IPS-18a (cell line): ENCODE measurements at regions not wholly inside any gene's neighbourhood (a gene's known extent, or its start where the extent isn't known, plus 50 kb on each side); places are given as distances from the start of the nearest gene placed in this dataset.

Experiments
- H3K27ac ChIP-seq: one replicate; pipeline ENCODE4 v1.5.1; 2013; ENCODE audit warnings: low read length
- H3K27me3 ChIP-seq: one replicate; pipeline ENCODE4 v1.6.1; 2013; ENCODE audit warnings: mild to moderate bottlenecking, low read length; ENCODE audit not compliant: control insufficient read depth, insufficient read depth
- H3K36me3 ChIP-seq: one replicate; pipeline ENCODE4 v1.6.1; 2013; ENCODE audit warnings: low read depth, low read length; ENCODE audit not compliant: control insufficient read depth
- H3K4me1 ChIP-seq: one replicate; pipeline ENCODE4 v1.6.1; 2013; ENCODE audit warnings: low read depth, low read length; ENCODE audit not compliant: control insufficient read depth
- H3K4me3 ChIP-seq: one replicate; pipeline ENCODE4 v1.5.1; 2013; ENCODE audit warnings: low read length
- H3K9ac ChIP-seq: one replicate; pipeline ENCODE4 v1.6.1; 2013; ENCODE audit warnings: mild to moderate bottlenecking, low read length, moderate library complexity
- H3K9me3 ChIP-seq: one replicate; pipeline ENCODE4 v1.6.1; 2013; ENCODE audit warnings: low read depth, low read length; ENCODE audit not compliant: control insufficient read depth

GRCh38 chr11:64485074-64485473 lies 70.7 kb upstream of the SLC22A11 start:
- no peaks in the 10 kb centered on the region for H3K9me3 ChIP-seq
- no peak overlapping the region for H3K27ac ChIP-seq
- H3K4me1 ChIP-seq = no peaks in the 10 kb centered on the region
- no peak overlapping the region for H3K9ac ChIP-seq
- no peak overlapping the region for H3K4me3 ChIP-seq
- no peaks in the 10 kb centered on the region for H3K36me3 ChIP-seq
- H3K27me3 ChIP-seq = peaks cover 9% of the 10 kb centered on the region

- Histone ChIP-seq H3K27ac (no peak overlapping the region), H3K36me3 (no peaks in the 10 kb centered on the region), H3K27me3 (peaks cover 23% of the 10 kb centered on the region), H3K4me1 (no peaks in the 10 kb centered on the region), H3K9me3 (no peaks in the 10 kb centered on the region), H3K4me3 (no peak overlapping the region), H3K9ac (no peak overlapping the region)
Observed at GRCh38 chr11:64489831-64490441, 65.8 kb upstream of the SLC22A11 start.

DNA sequence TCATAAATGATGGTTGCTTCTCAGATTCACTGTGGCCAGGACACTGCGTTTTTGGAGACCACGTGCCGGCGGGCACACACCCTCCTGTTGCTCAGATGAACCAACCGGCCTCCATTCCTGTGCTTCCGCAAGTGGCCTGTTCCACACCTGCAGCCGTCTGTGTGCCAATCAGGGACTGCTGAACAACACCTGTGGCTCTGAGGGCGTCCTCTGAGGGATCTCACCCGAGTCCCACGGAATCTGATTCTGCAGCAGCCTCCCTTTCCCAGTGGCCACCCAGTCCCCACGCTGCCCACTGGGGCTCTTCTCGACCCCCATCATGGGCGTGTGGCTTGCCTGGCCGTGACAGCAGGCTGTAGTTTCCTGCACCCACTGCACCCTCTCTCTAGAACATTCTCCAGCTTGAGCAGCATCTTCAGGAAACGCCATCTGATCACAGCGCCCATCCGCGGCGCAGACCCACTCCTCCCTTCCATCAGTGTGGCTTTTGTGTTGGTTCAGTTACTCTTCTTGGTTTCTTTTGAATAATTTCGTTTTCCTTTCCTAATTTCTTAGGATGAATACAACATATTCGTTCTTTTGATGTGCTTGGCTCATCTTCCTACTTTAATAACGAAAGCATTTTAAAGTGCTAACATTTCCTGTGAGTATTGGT lies 65.1 kb upstream of the SLC22A11 start:
- Histone ChIP-seq H3K27ac (no peak overlapping the region), H3K27me3 (peaks cover 23% of the 10 kb centered on the region)

GRCh38 chr11:64492561-64492960 lies 63.2 kb upstream of the SLC22A11 start:
- peaks cover 23% of the 10 kb centered on the region for H3K27me3 ChIP-seq

More for the DNA sequence above, 65.1 kb upstream of the SLC22A11 start:
- H3K36me3 ChIP-seq = no peaks in the 10 kb centered on the region
- no peaks in the 10 kb centered on the region for H3K4me1 ChIP-seq
- H3K4me3 ChIP-seq = no peak overlapping the region
- no peak overlapping the region for H3K9ac ChIP-seq
- no peaks in the 10 kb centered on the region for H3K9me3 ChIP-seq

GRCh38 chr11:64498136-64498535 lies 57.6 kb upstream of the SLC22A11 start:
- H3K9ac ChIP-seq = no peak overlapping the region
- H3K36me3 ChIP-seq = no peaks in the 10 kb centered on the region
- H3K4me1 ChIP-seq = no peaks in the 10 kb centered on the region
- H3K27me3 ChIP-seq = peaks cover 6% of the 10 kb centered on the region
- H3K27ac ChIP-seq = no peak overlapping the region
- no peaks in the 10 kb centered on the region for H3K9me3 ChIP-seq
- H3K4me3 ChIP-seq = no peak overlapping the region

More at GRCh38 chr11:64492561-64492960, 63.2 kb upstream of the SLC22A11 start:
- no peaks in the 10 kb centered on the region for H3K36me3 ChIP-seq
- H3K27ac ChIP-seq = no peak overlapping the region
- no peaks in the 10 kb centered on the region for H3K9me3 ChIP-seq
- H3K4me3 ChIP-seq = no peak overlapping the region
- H3K9ac ChIP-seq = no peak overlapping the region
- no peaks in the 10 kb centered on the region for H3K4me1 ChIP-seq

GRCh38 chr11:64499261-64500004 lies 56.3 kb upstream of the SLC22A11 start:
- Histone ChIP-seq H3K9ac (no peak overlapping the region), H3K4me1 (no peaks in the 10 kb centered on the region), H3K9me3 (no peaks in the 10 kb centered on the region), H3K27ac (no peak overlapping the region), H3K27me3 (peaks cover 5% of the 10 kb centered on the region), H3K36me3 (no peaks in the 10 kb centered on the region), H3K4me3 (no peak overlapping the region)

- Histone ChIP-seq H3K9me3 (no peaks in the 10 kb centered on the region), H3K4me3 (no peak overlapping the region), H3K4me1 (no peaks in the 10 kb centered on the region), H3K9ac (no peak overlapping the region), H3K36me3 (no peaks in the 10 kb centered on the region), H3K27me3 (peaks cover 9% of the 10 kb centered on the region), H3K27ac (no peak overlapping the region)
Observed at GRCh38 chr11:64500176-64501013, 55.3 kb upstream of the SLC22A11 start.

DNA sequence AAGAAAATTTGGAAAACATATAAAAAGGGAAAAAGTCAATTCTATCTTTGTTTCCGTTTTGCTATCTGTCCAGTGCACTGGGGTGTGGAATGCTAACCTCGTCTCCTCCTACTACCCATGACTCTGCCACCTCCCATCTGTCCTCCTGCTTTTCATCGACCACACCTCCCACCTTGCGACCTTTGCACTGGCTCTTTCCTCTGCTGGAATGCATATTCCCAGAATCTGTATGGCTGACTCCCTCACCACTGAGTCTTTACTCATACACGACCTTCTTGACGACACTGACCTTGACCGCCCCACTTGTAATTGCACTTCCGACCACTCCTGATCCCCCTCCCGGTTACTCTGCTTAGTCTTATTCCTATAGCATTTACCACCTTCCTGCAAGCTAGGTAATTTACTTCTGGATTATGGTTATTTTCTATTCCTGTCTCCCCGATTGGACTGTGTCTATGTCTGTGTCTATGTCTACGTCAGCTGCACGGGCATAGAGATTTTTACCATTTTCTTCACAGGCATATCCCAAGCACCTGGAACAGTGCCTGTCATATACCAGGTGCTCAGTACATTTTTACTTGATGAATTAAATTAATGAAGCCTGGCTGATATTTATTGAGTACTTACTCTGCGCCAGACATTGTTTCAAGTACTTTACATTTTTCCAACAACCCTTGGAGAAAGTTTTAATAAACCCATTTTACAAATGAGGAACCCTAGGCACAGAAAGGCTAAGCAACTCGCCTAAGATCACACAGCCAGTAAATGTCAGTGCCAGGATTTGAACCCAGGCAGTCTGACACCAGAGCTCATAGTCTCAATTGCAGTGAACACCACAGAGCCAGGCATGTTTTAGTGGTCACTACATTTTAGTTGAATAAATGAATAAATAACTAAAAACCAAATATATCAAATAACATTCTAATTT lies 54.0 kb upstream of the SLC22A11 start:
- Histone ChIP-seq H3K27ac (no peak overlapping the region), H3K4me1 (no peaks in the 10 kb centered on the region), H3K9me3 (no peaks in the 10 kb centered on the region), H3K4me3 (no peak overlapping the region), H3K36me3 (no peaks in the 10 kb centered on the region), H3K9ac (no peak overlapping the region), H3K27me3 (peaks cover 14% of the 10 kb centered on the region)

DNA sequence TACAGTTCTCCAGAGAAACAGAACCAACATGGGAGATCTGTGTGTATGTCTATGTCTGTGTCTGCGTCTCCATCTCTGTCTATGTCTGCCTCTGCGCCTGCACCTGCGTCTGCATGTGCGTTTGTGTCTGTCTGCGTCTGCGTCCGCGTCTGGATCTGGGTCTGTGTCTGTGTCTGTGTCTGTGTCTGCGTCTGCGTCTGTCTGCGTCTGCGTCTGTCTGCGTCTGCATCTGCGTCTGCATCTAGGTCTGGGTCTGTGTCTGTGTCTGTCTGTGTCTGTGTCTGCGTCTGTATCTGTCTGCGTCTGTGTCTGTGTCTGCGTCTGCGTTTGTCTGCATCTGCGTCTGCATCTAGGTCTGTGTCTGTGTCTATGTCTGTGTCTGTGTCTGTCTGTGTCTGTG lies 53.1 kb upstream of the SLC22A11 start:
- H3K27me3 ChIP-seq = peaks cover 18% of the 10 kb centered on the region

DNA sequence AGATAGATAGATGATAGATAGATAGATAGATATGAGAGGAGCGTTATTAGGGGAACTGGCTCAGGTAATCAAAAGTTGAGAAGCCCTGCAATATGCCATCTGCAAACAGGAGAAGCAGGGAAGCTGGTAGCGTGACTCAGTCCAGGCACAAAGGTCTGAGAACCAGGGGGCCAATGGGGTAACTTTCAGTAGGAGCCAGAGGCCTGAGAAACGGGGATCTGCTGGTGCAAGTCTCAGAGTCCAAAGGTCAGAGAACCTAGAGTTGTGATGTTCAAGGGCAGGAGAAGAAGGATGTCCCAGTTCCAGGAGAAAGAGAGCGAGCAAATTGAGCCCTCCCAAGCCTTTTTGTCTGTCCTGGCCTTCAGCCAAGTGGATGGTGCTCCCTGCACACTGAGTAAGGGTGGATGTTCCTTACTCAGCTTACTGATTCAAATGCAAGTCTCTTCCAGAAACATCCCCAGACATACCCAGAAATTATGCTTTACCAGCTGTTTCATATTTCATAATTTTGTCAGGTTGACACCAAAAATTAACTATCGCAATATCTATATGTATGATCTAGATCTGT lies 52.5 kb upstream of the SLC22A11 start:
- no peak overlapping the region for H3K9ac ChIP-seq
- no peaks in the 10 kb centered on the region for H3K36me3 ChIP-seq
- no peaks in the 10 kb centered on the region for H3K9me3 ChIP-seq
- no peak overlapping the region for H3K27ac ChIP-seq
- no peaks in the 10 kb centered on the region for H3K4me1 ChIP-seq
- H3K27me3 ChIP-seq = peaks cover 18% of the 10 kb centered on the region
- H3K4me3 ChIP-seq = no peak overlapping the region

More for the DNA sequence above, 53.1 kb upstream of the SLC22A11 start:
- Histone ChIP-seq H3K36me3 (no peaks in the 10 kb centered on the region), H3K4me1 (no peaks in the 10 kb centered on the region), H3K4me3 (no peak overlapping the region), H3K9me3 (no peaks in the 10 kb centered on the region), H3K9ac (no peak overlapping the region), H3K27ac (no peak overlapping the region)
